Aorta (tissue), 5 donors: ENCODE measurements at regions not wholly inside any gene's neighbourhood (a gene's known extent, or its start where the extent isn't known, plus 50 kb on each side); places are given as distances from the start of the nearest gene placed in this dataset.

ENCODE experiments used
- ATAC-seq: fragments of 200-7000 bp; cut with Tn5 transposase; one replicate; pipeline ENCODE4 v1.9.1; 2022; ENCODE audit warnings: moderate library complexity; ENCODE audit not compliant: low FRiP score
- DNase-seq, 2 donors: peaks; one replicate each; pipeline ENCODE4 v3.0.0-alpha.2; 2020
- H3K27ac ChIP-seq, 2 donors: one replicate each; pipeline ENCODE4 v1.5.1; 2013; ENCODE audit warnings: low read length in 2 of 2, mild to moderate bottlenecking in 2 of 2, moderate library complexity in 2 of 2, control low read depth in 1 of 2, inconsistent platforms in 1 of 2, low read depth in 1 of 2
- H3K27me3 ChIP-seq, 2 donors: one replicate each; pipeline ENCODE4 v1.6.1; 2013; ENCODE audit warnings: control low read depth in 1 of 2, low read length in 1 of 2, mild to moderate bottlenecking in 1 of 2, moderate library complexity in 1 of 2; ENCODE audit not compliant: insufficient read depth in 2 of 2, control insufficient read depth in 1 of 2
- H3K36me3 ChIP-seq, 2 donors: one replicate each; pipeline ENCODE4 v1.6.1; 2013; ENCODE audit warnings: control low read depth in 1 of 2, low read length in 1 of 2, mild to moderate bottlenecking in 1 of 2; ENCODE audit not compliant: insufficient read depth in 2 of 2, control insufficient read depth in 1 of 2
- H3K4me1 ChIP-seq, 2 donors: one replicate each; pipeline ENCODE4 v1.6.1; 2013; ENCODE audit warnings: low read length in 2 of 2, control low read depth in 1 of 2, mild to moderate bottlenecking in 1 of 2, moderate library complexity in 1 of 2; ENCODE audit not compliant: insufficient read depth in 2 of 2, control insufficient read depth in 1 of 2
- H3K4me3 ChIP-seq, 2 donors: one replicate each; pipeline ENCODE4 v1.5.1; 2013; ENCODE audit warnings: low read length in 2 of 2, control low read depth in 1 of 2, mild to moderate bottlenecking in 1 of 2
- H3K9me3 ChIP-seq: one replicate; pipeline ENCODE4 v1.6.1; 2013; ENCODE audit warnings: mild to moderate bottlenecking, low read length; ENCODE audit not compliant: control insufficient read depth
- WGBS, 2 donors: extraction: QIAGEN DNeasy Blood & Tissue Kit; methylation state at CpG; one replicate each; pipeline ENCODE4 v1.1.7; 2013; 5-methylcytosine and 5-hydroxymethylcytosine counted together
- intact Hi-C, 2 donors: fragments of 100-400 bp; cut with DNase I; formaldehyde crosslinking; loops; one replicate each; pipeline versions ENCODE4 v1.14.2 to v1.15.0; 2022
- donor health status: healthy with polysubstance abuse.
- donor health status: Bipolar disorder and iron deficiency.
- donor health status: DM: no; HTN: no; CAD: no.
- donor health status: DM: no; HTN: no; CAD: no.
- donor health status: DM: yes; HTN: yes; CAD: no.

DNA sequence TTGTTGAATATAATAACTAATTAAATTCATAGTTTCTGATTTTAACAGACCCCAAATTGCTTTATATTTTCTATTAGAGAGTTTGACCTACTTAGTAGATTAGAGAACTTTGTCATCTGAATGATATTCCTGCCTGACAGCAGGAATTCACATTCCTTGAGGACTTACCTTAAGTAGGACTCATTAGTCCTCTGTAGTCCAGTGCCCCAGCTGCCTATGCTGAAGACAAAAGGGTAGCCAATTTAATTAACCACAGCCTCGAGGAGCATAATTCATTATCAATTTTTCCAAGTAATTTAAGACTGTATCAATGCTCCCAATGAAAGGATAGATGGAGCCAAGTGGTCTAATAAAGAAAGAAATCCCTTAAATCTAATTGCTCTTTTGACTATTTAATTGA is 1405.0 kb upstream of the IGFBP7 start:
- H3K4me1 ChIP-seq, result no peaks in the 10 kb centered on the region
- H3K4me3 ChIP-seq, result no peak overlapping the region
- H3K36me3 ChIP-seq, result no peaks in the 10 kb centered on the region
- whole genome bisulfite sequencing, 2 donors, result 50 to 51% methylated on average over 1 of the region's 1 CpG
- intact Hi-C loops, result no loop called here
- no peaks in the 10 kb centered on the region for H3K27me3 ChIP-seq
- no peak overlapping the region for H3K27ac ChIP-seq
- no peak for ATAC-seq
- H3K9me3 ChIP-seq, result no peaks in the 10 kb centered on the region
- DNase-seq, result no peak

GRCh38 chr4:58514299-58514698 is 1404.1 kb upstream of the IGFBP7 start:
- 49 to 61% methylated on average over 1 of the region's 1 CpG for WGBS, 2 donors
- H3K36me3 ChIP-seq, result no peaks in the 10 kb centered on the region
- H3K27me3 ChIP-seq, result no peaks in the 10 kb centered on the region
- H3K4me1 ChIP-seq, result no peaks in the 10 kb centered on the region
- H3K27ac ChIP-seq, result no peak overlapping the region
- H3K9me3 ChIP-seq, result no peaks in the 10 kb centered on the region
- ATAC-seq, result no peak
- intact Hi-C loops, result no loop called here
- no peak for DNase-seq
- no peak overlapping the region for H3K4me3 ChIP-seq

- no peaks in the 10 kb centered on the region for H3K36me3 ChIP-seq
- H3K27me3 ChIP-seq, result no peaks in the 10 kb centered on the region
- H3K27ac ChIP-seq, result no peak overlapping the region
- 91 to 92% methylated on average over 2 of the region's 2 CpGs for WGBS, 2 donors
- no peaks in the 10 kb centered on the region for H3K4me1 ChIP-seq
- intact Hi-C loops, result no loop called here
- H3K4me3 ChIP-seq, result no peak overlapping the region
- H3K9me3 ChIP-seq, result no peaks in the 10 kb centered on the region
- ATAC-seq, result no peak
- DNase-seq, result no peak
These were observed 1400.5 kb upstream of the IGFBP7 start for GRCh38 chr4:58510652-58511051.

GRCh38 chr4:58507079-58507478 is 1396.9 kb upstream of the IGFBP7 start:
- intact Hi-C loops, result no loop called here
- ATAC-seq (no peak), DNase-seq (no peak)
- WGBS, 2 donors, result 74 to 91% methylated on average over 4 of the region's 4 CpGs
- H3K4me3 ChIP-seq, result no peak overlapping the region
- H3K27me3 ChIP-seq, result no peaks in the 10 kb centered on the region
- no peaks in the 10 kb centered on the region for H3K4me1 ChIP-seq
- H3K27ac ChIP-seq, result no peak overlapping the region
- no peaks in the 10 kb centered on the region for H3K36me3 ChIP-seq
- no peaks in the 10 kb centered on the region for H3K9me3 ChIP-seq

DNA sequence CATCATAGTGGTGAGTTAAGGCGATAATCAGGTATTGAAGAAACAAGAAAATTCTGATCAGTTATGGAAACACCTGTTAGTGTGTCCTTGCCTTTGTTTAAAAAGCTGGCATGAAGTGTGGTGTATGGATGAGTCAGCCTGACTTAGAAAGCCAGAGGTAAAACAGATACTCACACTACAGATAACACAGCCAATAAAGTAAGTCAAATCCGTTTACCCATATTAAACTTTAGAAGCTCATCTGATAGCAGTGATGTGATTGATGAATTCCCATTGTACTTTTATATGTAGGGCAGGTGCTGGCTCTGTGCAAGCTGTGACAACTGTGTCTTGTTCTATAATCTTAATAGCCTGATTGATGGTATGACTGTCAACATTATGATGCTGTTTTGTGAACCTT is 1392.7 kb upstream of the IGFBP7 start:
- intact Hi-C loops, result no loop called here
- DNase-seq (no peak), ATAC-seq (no peak)
- Histone ChIP-seq H3K9me3 (no peaks in the 10 kb centered on the region), H3K27ac (no peak overlapping the region), H3K36me3 (no peaks in the 10 kb centered on the region), H3K4me1 (no peaks in the 10 kb centered on the region), H3K27me3 (no peaks in the 10 kb centered on the region), H3K4me3 (no peak overlapping the region)
- WGBS, 2 donors, result 77 to 82% methylated on average over 2 of the region's 2 CpGs

GRCh38 chr4:58499182-58499581 is 1389.0 kb upstream of the IGFBP7 start:
- no peak for ATAC-seq
- Histone ChIP-seq H3K9me3 (no peaks in the 10 kb centered on the region), H3K27me3 (no peaks in the 10 kb centered on the region), H3K4me3 (no peak overlapping the region), H3K36me3 (no peaks in the 10 kb centered on the region), H3K27ac (no peak overlapping the region), H3K4me1 (no peaks in the 10 kb centered on the region)
- intact Hi-C loops, result no loop called here
- no peak for DNase-seq

DNA sequence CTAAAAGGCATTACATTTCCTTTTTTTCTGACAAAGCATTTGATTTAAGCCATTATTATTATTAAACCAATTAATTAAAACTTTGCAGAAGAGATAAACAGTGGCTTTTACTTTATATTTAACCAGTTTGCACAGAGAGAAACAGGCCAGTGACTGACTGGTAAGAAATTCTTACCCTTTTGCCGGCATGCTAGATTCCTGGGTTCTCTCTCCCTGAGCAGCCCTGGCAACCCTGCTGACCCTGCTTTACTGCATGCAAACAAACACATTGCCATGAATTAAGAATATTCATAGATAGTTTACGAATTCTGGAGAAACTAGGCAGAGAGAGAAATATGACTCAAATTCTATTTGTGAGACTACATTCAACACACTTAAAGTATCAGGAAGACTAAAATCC is 1381.4 kb upstream of the IGFBP7 start:
- no peak for DNase-seq
- intact Hi-C loops, result no loop called here
- no peak for ATAC-seq
- H3K4me1 ChIP-seq, result no peaks in the 10 kb centered on the region
- no peak overlapping the region for H3K4me3 ChIP-seq
- H3K36me3 ChIP-seq, result no peaks in the 10 kb centered on the region
- H3K27me3 ChIP-seq, result no peaks in the 10 kb centered on the region
- no peaks in the 10 kb centered on the region for H3K9me3 ChIP-seq
- WGBS, 2 donors, result 75 to 77% methylated on average over 2 of the region's 2 CpGs
- no peak overlapping the region for H3K27ac ChIP-seq

- no peak overlapping the region for H3K4me3 ChIP-seq
- intact Hi-C loops, result no loop called here
- no peaks in the 10 kb centered on the region for H3K36me3 ChIP-seq
- WGBS, 2 donors, result 88 to 90% methylated on average over 1 of the region's 1 CpG
- H3K9me3 ChIP-seq, result no peaks in the 10 kb centered on the region
- no peaks in the 10 kb centered on the region for H3K27me3 ChIP-seq
- H3K4me1 ChIP-seq, result no peaks in the 10 kb centered on the region
- no peak overlapping the region for H3K27ac ChIP-seq
- ATAC-seq (no peak), DNase-seq (no peak)
These were observed 1367.8 kb upstream of the IGFBP7 start for GRCh38 chr4:58477950-58478349.

DNA sequence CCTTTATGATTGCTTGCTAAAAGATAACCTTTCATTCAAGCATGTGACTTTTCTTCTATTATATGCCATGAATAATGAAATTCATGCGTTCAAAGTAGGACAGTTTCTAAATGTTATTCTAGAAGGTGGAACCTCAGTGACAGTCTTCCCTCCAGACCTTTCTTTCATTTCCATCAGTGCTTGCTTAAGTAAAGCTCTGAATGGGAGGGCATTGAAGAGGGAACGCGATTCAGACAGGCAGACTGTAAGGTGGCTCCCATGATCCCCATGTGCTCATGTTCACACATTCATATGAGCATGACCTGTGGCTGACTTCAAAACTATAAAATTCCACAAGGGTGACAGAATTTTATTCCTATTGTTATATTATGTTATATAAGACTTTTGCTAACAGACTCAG is 1367.3 kb upstream of the IGFBP7 start:
- ATAC-seq, result no peak
- no peak overlapping the region for H3K27ac ChIP-seq
- H3K4me3 ChIP-seq, result no peak overlapping the region
- H3K36me3 ChIP-seq, result no peaks in the 10 kb centered on the region
- 83 to 84% methylated on average over 3 of the region's 3 CpGs for WGBS, 2 donors
- H3K9me3 ChIP-seq, result no peaks in the 10 kb centered on the region
- no peaks in the 10 kb centered on the region for H3K27me3 ChIP-seq
- intact Hi-C loops, result no loop called here
- DNase-seq, result no peak
- H3K4me1 ChIP-seq, result no peaks in the 10 kb centered on the region
